GM12873 (cell line): ENCODE measurements at regions not wholly inside any gene's neighbourhood (a gene's known extent, or its start where the extent isn't known, plus 50 kb on each side); places are given as distances from the start of the nearest gene placed in this dataset.

Experiments
- TF ChIP-seq, protein P1 (sequence below): IDR thresholded peaks from 2 replicates; pipeline ENCODE4 v1.5.1; 2012; ENCODE audit warnings: low read depth, mild to moderate bottlenecking, moderate library complexity, low read length, control low read depth; ENCODE audit not compliant: insufficient read depth; ENCODE audit errors: missing control alignments

DNA sequence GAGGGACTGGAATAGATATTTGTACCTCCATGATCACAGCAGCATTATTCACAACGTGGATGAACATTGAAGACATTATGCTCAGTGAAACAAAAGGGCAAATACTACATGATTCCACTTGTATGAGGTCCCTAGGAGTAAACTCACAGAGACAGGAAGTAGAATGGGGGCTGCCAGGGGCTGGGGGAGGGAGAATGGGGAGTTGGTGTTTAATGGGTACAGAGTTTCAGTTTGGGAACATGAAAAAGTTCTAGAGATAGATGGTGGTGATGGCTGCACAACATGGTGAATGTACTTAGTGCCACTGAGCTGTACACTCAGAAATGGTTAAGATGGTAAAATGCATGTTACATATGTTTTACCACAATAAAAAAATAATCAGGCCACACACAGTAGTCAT lies 164.3 kb upstream of the RREB1 start:
- TF ChIP-seq, protein P1, sequence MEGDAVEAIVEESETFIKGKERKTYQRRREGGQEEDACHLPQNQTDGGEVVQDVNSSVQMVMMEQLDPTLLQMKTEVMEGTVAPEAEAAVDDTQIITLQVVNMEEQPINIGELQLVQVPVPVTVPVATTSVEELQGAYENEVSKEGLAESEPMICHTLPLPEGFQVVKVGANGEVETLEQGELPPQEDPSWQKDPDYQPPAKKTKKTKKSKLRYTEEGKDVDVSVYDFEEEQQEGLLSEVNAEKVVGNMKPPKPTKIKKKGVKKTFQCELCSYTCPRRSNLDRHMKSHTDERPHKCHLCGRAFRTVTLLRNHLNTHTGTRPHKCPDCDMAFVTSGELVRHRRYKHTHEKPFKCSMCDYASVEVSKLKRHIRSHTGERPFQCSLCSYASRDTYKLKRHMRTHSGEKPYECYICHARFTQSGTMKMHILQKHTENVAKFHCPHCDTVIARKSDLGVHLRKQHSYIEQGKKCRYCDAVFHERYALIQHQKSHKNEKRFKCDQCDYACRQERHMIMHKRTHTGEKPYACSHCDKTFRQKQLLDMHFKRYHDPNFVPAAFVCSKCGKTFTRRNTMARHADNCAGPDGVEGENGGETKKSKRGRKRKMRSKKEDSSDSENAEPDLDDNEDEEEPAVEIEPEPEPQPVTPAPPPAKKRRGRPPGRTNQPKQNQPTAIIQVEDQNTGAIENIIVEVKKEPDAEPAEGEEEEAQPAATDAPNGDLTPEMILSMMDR, result no peak

DNA sequence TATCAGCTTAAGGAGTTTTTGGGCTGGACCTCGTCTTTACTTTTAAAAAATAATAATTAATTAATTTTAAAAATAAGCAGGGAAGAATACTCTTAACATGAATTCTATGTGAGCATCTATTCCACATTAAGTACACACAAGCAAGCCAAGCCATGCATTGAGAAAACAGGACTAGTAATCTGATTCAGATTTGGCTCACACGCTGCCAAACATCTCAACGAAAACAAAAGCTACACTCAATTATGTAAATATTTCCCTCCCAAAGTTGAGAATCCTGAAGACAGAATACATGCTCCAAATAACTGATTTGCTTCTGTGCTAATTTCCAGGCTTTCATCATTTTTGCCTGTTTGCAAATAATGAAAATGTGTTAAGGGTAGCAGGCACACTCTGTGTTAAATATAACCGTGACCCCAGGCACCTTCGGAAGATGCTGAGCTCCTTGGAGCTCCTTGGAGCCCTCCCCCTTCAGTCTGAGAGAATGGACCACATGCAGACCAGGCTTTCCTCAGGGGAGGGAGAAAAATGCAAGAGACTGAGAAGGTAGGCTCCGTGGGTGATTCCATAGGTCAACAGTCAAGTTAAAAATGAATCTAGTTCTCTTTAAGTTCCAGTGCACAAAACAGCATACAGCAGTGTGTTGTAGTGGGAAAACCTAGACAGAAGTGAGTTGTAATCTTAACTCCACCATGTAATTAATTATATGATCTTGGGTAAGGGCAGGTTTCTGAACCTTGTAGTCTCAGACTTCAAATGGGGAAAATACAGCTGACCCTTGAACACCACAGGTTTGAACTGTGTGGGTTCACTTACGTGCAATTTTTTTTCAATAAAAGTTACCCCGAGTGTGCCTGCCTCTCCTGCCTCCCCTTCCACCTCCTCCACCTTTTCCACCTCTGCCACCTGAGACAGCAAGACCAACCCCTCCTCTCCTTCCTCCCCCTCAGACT lies 161.3 kb upstream of the RREB1 start:
- TF ChIP-seq, protein P1, result no peak

DNA sequence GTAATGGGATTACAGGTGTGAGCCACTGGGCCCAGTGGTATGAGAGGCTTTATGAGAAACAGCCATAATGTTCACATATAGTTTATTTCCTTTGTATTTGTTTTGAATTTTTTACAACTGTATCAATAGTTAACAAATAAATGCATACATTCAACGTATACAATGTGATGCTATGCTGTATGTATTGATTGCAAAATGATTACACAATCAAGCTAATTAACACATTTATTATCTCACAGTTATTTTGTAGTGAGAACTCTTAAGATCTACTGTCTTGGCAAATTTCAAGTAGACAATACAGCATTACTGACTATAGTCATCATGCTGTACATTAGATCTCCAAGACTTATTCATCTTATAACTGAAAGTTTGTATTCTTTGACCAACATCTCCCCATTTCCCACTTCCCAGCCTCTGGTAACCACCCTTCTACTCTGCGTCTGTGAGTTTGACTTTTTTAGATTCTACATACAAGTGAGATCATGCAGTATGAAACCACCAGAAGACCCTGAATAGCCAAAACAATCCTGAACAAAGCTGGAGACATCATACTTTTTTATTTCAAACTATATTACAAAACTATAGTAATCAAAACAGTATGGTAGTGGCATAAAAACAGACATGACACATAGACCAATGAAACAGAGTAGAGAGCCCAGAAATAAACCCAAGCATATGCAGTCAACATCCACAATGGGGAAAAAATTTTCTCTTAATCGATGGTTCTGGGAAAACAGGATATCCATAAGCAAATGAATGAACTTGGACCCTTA lies 157.2 kb upstream of the RREB1 start:
- TF ChIP-seq, protein P1, result no peak

DNA sequence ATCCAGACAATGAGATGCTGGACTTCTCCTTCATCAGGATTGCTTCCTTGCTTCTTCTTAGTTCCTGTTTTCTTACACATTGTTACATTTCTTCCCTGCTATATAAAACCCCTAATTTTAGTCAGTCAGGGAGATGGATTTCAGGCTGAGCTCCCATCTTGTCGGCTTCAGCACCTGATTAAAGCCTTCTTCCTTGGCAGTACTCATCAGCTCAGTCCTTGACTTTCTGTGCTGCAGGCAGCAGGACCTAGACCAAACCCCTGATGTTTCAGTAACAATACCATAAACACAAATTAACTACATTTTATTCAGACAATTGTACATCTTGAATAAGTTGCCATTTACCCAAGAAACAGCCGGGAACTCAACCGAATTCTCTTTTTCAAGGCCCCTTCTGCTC lies 156.4 kb upstream of the RREB1 start:
- TF ChIP-seq, protein P1, result no peak

DNA sequence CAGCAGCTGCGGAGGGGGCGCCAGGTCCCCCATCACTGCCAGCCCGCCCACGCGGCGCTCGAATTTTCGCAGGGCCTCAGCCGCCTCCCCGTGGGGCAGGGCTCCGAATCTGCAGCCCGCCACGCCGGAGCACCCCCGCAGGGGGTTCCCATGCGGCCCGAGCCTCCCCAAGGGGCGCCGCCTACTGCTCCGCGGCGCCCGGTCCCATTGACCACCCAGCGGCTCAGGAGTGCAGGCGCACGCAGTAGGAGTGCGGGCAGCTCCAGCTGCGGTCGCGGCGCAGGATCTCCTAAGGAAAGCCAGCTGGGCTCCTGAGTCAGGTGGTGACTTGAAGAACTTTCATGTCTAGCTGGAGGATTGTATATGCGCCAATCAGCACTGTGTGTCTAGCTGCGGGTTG lies 155.3 kb upstream of the RREB1 start:
- TF ChIP-seq, protein P1, result no peak

DNA sequence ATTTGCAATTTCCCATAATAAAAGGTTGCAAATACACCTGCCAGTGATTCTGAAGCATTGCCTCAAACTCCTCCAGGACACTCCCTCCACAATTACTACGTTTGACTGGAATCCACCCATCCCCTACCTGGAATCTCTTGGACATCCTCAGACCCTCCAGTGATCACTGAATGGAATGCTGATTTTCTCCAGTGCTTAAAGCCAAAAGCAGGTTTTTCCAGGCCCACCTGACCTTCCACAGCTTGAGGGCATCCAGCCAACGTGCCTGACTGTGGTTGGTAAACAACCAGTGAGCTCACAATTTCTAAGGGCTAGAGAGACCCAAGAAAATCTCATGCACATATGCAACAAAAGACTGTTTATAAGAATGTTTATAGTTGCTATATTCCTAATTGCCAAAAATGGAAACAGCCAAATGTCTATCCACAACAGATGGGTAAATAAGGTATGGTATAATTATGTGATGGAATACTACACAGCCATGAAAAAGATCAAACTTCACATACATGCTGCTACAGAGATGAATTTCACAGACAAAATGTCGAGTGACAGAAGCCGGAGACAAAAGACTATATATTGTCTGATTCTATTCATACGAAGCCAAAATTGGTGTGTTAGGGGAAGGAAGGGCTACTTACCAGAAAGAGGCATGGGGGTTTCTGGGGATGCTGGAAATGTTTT lies 147.1 kb upstream of the RREB1 start:
- TF ChIP-seq, protein P1, result no peak

DNA sequence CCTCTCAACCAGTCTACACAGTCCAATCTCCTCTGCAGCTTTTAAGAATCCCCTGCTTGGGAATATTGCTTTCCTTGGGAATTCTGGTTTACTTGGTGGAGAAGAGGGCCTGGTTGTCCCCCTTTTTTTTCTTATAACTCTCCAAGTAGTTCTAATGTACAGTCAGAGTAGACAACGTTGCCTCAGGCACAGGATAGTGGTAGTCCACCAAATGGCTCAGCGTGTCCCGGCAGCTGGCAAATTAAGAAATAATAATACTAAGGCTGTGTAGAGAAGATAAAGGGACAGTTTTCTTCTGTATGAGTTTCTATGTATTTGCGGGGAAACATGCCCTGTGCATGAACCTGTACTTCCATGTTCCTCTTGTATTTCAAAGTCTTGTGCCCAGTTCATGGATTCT lies 145.7 kb upstream of the RREB1 start:
- TF ChIP-seq, protein P1, result no peak
